Fibroblast of the conjunctiva (primary cell): ENCODE measurements at regions not wholly inside any gene's neighbourhood (a gene's known extent, or its start where the extent isn't known, plus 50 kb on each side); places are given as distances from the start of the nearest gene placed in this dataset.

ENCODE experiments used
- DNase-seq: peaks from one replicate; pipeline ENCODE4 v3.0.0-alpha.2; 2010; ENCODE audit warnings: low read depth

DNA sequence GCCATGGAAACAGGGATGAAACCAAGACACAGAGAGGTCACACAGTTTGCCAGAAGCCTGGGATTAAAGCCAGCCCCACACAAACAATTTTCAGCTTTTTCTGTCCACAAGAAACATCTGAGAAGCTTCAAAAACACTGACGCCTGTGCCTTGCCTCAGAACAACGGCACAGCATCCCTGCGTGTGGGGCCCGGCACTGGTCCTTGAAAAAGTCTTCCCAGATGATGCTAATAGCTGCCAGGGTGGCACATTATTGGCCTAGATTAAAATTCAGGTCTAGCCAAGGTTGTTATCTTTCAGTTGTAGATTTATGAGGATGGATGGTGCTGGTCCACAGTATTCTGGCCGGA, 321.4 kb downstream of the HAPSTR1 start:
- DNase-seq, result no peak

DNA sequence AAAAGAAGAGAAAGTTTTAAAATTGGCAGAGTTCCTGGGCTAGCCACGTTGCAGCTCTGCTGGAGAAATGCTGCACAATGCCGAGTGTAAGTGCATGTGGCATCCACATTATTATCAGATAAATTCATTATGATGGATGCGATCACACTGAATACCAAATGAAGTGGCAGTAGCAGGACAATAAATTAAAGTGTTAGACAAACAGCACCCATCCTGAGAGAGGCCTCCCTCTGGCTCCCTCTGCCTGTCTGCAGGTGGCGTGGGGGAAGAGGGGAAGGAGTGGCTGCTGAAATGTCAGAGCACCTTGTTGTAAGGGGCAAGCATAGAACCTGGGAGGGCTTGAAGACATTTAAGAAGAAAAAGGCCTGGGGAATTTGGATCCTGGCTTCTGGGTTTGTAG, 324.1 kb downstream of the HAPSTR1 start:
- no peak for DNase-seq

- no peak for DNase-seq
Observed at GRCh38 chr16:9417898-9418297, 326.5 kb downstream of the HAPSTR1 start.

DNA sequence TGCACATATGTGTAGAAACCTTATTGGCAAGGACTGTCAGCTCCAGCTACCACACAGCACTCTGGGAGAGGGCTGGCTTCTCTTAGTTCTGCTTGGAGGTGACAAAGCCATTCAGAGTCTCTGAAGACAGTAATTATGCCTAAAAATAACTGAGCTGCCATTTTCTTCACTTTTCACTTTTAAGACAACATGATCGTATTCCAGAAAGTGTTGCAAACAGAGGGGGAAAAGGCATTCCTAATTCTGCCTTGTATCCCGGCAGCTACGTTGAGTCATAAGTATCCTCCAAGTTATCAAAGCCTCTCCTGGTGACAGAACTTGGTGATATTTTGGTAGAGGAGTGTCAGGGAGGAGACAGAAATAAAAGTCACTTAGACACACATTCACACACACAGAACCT, 327.7 kb downstream of the HAPSTR1 start:
- DNase-seq, result no peak

GRCh38 chr16:9422762-9423513, 331.5 kb downstream of the HAPSTR1 start:
- no peak for DNase-seq

DNA sequence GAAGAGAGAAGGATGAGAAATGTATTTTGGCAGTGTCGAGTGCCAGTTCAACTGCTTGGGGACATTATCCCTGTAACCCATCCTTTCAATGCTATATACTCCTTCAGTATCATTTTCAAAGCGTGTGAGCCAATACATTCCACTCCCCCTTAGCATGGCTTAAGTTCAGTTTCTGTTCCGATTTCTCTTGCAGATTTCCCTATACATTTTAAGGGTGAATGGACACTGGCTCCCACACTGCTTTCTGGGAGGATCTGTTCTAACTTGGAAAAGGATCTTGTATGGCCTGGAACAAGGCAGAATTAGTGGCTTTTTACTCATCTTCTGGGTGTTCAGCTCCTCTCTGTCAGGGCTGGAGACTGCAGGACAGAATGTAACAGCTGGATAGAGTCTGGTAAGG, 333.8 kb downstream of the HAPSTR1 start:
- no peak for DNase-seq

DNA sequence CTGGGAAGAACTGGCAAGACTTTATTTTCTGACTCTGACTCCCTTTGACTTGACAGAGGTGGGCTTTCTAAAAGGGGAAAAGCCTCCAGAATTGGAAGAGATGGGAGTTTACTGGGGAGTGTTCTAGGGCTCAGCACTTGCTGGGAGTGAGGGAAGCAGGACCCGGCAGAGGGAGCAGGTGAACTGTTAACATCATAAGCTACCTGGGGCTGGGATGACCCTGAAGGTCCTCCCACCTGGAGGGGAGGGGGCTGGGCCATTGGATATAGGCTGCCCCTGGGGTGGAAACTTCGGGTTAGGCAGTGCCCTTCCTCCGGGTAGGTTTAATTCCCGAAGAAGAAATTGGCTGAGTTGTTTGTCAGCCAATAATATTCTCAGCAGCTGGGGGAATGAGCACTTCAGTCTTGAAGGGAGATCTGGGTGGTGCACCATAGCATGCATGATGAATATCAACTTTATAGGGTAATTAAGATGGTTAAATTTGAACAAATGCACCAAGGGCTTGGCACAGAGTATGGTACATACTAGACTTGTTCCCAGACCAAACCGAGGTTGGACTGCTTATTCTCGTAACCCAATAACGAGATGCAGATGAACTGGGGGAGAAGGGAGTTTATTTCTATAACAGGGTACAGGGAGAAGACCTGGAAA, 337.0 kb downstream of the HAPSTR1 start:
- DNase-seq, result no peak

GRCh38 chr16:9429646-9430330, 338.3 kb downstream of the HAPSTR1 start:
- no peak for DNase-seq

- no peak for DNase-seq
Observed at GRCh38 chr16:9434659-9435058, 343.2 kb downstream of the HAPSTR1 start.

DNA sequence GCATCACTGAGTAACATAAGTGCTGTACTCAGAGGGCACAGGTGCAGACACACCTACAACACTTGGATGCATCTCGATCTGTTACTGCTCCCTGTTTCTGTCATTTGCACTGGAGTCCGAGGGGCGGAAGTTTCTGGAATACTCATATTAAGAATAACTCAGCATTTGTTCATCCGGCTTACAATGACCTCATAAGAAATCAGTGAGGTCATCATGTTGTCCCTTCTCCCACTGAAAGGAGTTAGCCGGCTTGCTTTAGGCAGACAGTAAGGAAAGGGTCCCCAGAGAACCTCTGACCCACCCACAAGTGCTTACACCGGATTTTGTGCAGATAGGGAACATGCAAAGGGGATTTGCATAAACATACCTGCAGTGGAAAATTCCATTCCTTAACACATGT, 344.7 kb downstream of the HAPSTR1 start:
- no peak for DNase-seq

- DNase-seq, result no peak
Observed at GRCh38 chr16:9437115-9437514, 345.7 kb downstream of the HAPSTR1 start.

DNA sequence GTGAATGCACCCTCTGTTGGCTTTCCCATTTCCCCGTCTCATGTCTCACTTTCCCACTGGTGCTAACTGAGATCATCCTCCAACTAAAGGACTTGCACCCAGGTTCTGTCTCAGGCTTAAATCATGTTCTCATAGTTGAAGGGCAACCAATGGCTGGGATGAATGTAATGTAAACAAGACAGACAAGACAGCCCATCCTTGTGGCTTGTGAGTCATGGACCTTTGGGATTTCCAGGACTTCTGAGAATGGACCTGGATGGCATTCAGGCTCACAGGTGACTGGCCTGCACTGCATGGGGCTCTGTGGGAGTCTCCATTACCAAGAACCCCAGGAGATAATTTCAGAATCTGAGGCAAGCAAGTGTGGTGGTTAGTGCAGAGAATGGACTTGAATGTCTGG, 347.5 kb downstream of the HAPSTR1 start:
- DNase-seq, result no peak

- no peak for DNase-seq
Observed at GRCh38 chr16:9441012-9441411, 349.6 kb downstream of the HAPSTR1 start.

DNA sequence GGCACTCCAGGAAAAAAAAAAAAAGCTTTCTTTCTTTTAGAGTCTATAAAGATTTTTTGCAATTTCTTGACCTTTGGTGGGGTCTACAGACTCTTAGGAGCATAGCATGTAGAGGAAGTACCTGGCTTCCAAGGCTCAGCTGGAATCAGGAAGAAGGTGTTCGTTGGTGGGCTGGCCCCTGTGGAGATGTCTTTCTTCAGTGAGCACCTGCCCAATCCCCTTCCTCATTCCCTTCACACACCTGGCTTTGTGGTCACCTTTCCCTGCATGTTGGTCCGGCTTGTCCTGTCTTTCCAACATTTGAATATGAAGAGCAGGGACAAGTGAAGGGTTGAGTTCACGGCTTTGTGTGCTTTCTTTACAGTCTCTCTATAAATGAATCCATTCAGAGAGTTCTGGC, 352.4 kb downstream of the HAPSTR1 start:
- DNase-seq, result no peak

- no peak for DNase-seq
Observed at GRCh38 chr16:9446471-9447194, 355.2 kb downstream of the HAPSTR1 start.

DNA sequence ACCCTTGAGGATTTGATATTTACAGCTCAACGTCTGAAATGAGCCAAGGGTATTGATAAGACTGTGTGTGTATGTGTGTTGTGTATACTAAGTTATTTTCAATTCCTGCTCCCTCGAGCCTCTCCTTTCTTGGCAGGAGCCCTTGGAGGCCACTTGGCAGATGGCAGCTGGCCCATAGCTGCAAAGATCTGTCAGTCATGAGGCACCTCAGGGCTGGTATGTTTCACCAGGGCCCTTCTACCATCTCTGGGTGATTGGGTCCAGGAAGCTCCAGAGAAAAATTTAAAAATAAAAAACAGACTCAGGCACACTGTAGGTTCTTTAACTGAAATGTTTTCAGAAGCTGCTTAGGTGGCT, 355.7 kb downstream of the HAPSTR1 start:
- DNase-seq, result no peak

DNA sequence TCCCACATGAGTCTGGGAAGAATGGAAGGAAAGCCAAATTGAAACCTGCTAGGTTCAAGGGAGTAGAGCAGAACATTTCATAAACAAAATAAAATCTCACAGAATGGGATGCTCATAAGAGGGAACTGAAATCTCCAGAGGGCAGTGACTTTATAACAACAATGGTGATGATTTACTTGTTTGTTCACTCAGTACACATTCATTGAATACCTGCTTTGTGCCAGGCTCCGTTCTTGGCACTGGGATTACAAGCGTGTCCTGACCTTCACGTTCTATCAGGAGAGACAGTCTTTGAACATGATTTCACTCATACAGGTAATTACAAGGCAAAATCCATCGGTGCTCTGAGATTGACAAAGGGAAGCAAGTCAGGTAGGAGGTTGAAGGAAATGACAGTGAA, 356.3 kb downstream of the HAPSTR1 start:
- no peak for DNase-seq

- DNase-seq, result no peak
Observed at GRCh38 chr16:9449597-9449996, 358.2 kb downstream of the HAPSTR1 start.

DNA sequence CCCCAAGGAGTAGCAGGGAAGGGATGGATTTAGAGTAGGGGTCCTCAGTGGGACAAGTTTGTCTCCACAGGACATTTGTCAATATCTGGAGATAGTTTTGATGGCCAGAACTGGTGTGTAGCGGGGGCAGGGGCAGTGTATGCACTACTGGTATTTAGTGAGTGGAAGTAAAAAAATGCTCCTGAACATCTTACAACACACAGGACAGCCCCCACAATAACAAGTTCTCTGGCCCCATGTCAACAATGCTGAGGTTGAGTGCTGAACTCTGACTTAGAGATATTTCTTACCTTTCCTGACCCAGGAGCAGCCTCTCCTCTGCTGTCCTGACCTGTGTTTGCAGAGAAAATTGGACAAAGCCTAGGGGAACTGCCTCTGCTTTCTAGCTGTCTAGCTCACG, 365.8 kb downstream of the HAPSTR1 start:
- no peak for DNase-seq

GRCh38 chr16:9458816-9459215, 367.4 kb downstream of the HAPSTR1 start:
- no peak for DNase-seq

- no peak for DNase-seq
Observed at GRCh38 chr16:9462984-9463383, 371.5 kb downstream of the HAPSTR1 start.

DNA sequence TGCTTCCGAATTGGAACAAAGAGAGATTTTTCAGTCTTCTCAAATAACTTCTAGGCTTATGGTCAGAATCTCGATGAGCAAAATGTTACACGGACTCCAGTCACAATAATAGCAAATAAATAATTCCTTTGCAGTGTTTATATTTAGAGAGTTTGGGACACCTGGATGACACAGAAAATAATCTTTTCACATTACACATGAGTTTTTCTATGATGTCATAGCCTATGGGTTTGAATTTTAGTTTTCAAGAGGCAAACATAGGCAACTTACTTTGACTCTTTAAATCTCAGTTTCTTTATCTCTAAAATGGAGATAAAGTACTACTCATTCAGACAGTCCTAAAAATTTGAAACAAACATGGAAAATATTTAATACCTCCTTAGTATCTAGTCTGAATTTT, 372.0 kb downstream of the HAPSTR1 start:
- DNase-seq, result no peak

DNA sequence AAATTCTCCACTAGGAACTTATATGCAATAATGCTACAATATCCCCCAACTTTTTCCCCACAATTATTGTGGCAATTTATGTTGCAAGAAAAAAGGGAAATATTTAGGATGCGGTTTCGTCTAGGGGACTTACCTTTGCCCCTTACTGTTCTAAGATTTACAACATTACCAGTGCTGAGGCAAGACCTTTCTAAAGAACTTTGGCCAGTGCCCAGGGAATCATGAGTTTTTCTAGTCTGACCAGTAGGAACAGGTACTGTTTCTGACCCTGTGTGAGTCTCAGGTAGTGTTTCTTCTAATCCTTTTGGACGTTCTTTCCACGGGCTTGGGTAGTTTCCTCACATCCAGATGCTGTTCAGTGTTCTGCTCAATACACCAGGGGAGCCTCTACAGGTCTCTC, 373.7 kb downstream of the HAPSTR1 start:
- DNase-seq, result no peak
